Mesenchymal stem cell (in vitro differentiated cells and primary cell): ENCODE measurements at regions not wholly inside any gene's neighbourhood (a gene's known extent, or its start where the extent isn't known, plus 50 kb on each side); places are given as distances from the start of the nearest gene placed in this dataset.

ENCODE experiments used
- DNase-seq: peaks from one replicate; pipeline ENCODE4 v3.0.0-alpha.2; 2013
- H2AFZ ChIP-seq: one replicate; pipeline ENCODE4 v1.6.1; 2013; ENCODE audit warnings: low read depth, mild to moderate bottlenecking, control low read depth, inconsistent platforms, low read length, moderate library complexity
- H2AK5ac ChIP-seq: 2 replicates; pipeline ENCODE4 v1.6.1; 2013; ENCODE audit warnings: low read length, moderate library complexity, mild to moderate bottlenecking, inconsistent platforms; ENCODE audit not compliant: severe bottlenecking
- H2BK120ac ChIP-seq: one replicate; pipeline ENCODE4 v1.6.1; 2013; ENCODE audit warnings: low read depth, mild to moderate bottlenecking, inconsistent platforms, low read length, moderate library complexity
- H2BK12ac ChIP-seq, 2 experiments: one replicate each; pipeline ENCODE4 v1.6.1; 2013; ENCODE audit warnings: inconsistent platforms in 2 of 2, low read length in 2 of 2, mild to moderate bottlenecking in 2 of 2, moderate library complexity in 2 of 2, control low read depth in 1 of 2
- H2BK15ac ChIP-seq: one replicate; pipeline ENCODE4 v1.6.1; 2013; ENCODE audit warnings: mild to moderate bottlenecking, low read depth, inconsistent platforms; ENCODE audit not compliant: poor library complexity, severe bottlenecking
- H2BK5ac ChIP-seq: 2 replicates; pipeline ENCODE4 v1.6.1; 2013; ENCODE audit warnings: low read depth, mild to moderate bottlenecking, low read length, control low read depth, inconsistent platforms; ENCODE audit not compliant: poor library complexity, severe bottlenecking
- H3K14ac ChIP-seq, 2 experiments: one replicate each; pipeline ENCODE4 v1.6.1; 2013; ENCODE audit warnings: inconsistent platforms in 2 of 2, low read length in 2 of 2, control low read depth in 1 of 2, mild to moderate bottlenecking in 1 of 2, moderate library complexity in 1 of 2
- H3K18ac ChIP-seq, 2 experiments: one replicate each; pipeline ENCODE4 v1.6.1; 2013; ENCODE audit warnings: inconsistent platforms in 2 of 2, low read length in 2 of 2, control low read depth in 1 of 2, low read depth in 1 of 2, mild to moderate bottlenecking in 1 of 2
- H3K23ac ChIP-seq, 2 experiments: one replicate each; pipeline ENCODE4 v1.6.1; 2013; ENCODE audit warnings: inconsistent platforms in 2 of 2, low read length in 2 of 2, mild to moderate bottlenecking in 2 of 2, moderate library complexity in 2 of 2, control low read depth in 1 of 2
- H3K27ac ChIP-seq: 2 replicates; pipeline ENCODE4 v1.5.1; 2013; ENCODE audit warnings: mild to moderate bottlenecking, moderate library complexity, low read length, control low read depth, inconsistent platforms; ENCODE audit not compliant: poor library complexity, severe bottlenecking
- H3K27me3 ChIP-seq, 2 experiments: 2 replicates each; pipeline versions ENCODE4 v1.6.1 to v1.7.0; 2013; ENCODE audit warnings: low read length in 2 of 2, mild to moderate bottlenecking in 2 of 2, moderate library complexity in 2 of 2, control low read depth in 1 of 2, inconsistent platforms in 1 of 2; ENCODE audit not compliant: control insufficient read depth in 1 of 2, insufficient read depth in 1 of 2
- H3K36me3 ChIP-seq, 2 experiments: 2 replicates each; pipeline versions ENCODE4 v1.6.1 to v1.7.0; 2013; ENCODE audit warnings: low read length in 2 of 2, control low read depth in 1 of 2, inconsistent platforms in 1 of 2, low read depth in 1 of 2, mild to moderate bottlenecking in 1 of 2; ENCODE audit not compliant: insufficient read depth in 2 of 2, control insufficient read depth in 1 of 2
- H3K4ac ChIP-seq, 2 experiments: one replicate each; pipeline ENCODE4 v1.6.1; 2013; ENCODE audit warnings: inconsistent platforms in 2 of 2, low read length in 2 of 2, mild to moderate bottlenecking in 2 of 2, moderate library complexity in 2 of 2, control low read depth in 1 of 2, low read depth in 1 of 2
- H3K4me1 ChIP-seq: 2 replicates; pipeline ENCODE4 v1.6.1; 2013; ENCODE audit warnings: low read depth, low read length, control low read depth; ENCODE audit not compliant: control insufficient read depth, insufficient read depth
- H3K4me2 ChIP-seq: 2 replicates; pipeline ENCODE4 v1.6.1; 2013; ENCODE audit warnings: low read length, mild to moderate bottlenecking, inconsistent platforms; ENCODE audit not compliant: poor library complexity, severe bottlenecking
- H3K4me3 ChIP-seq, 2 experiments: 2 replicates each; pipeline versions ENCODE4 v1.5.1 to v1.7.0; 2013; ENCODE audit warnings: low read length in 2 of 2, mild to moderate bottlenecking in 2 of 2, control low read depth in 1 of 2, low read depth in 1 of 2; ENCODE audit not compliant: insufficient read depth in 1 of 2
- H3K79me1 ChIP-seq: replicated peaks from 2 replicates; pipeline ENCODE4 v1.6.1; 2013; ENCODE audit warnings: mild to moderate bottlenecking, control low read depth, low read length, inconsistent platforms; ENCODE audit not compliant: poor library complexity, severe bottlenecking
- H3K9ac ChIP-seq: 2 replicates; pipeline ENCODE4 v1.7.0; 2013; ENCODE audit warnings: mild to moderate bottlenecking, low read length, moderate library complexity
- H3K9me3 ChIP-seq: 2 replicates; pipeline ENCODE4 v1.7.0; 2013; ENCODE audit warnings: mild to moderate bottlenecking, low read length; ENCODE audit not compliant: control insufficient read depth
- H4K8ac ChIP-seq: one replicate; pipeline ENCODE4 v1.6.1; 2013; ENCODE audit warnings: inconsistent platforms, mild to moderate bottlenecking, low read length, moderate library complexity
- H4K91ac ChIP-seq: one replicate; pipeline ENCODE4 v1.6.1; 2013; ENCODE audit warnings: mild to moderate bottlenecking, low read length, inconsistent platforms
- WGBS: methylation state at CpG from one replicate; pipeline ENCODE4 v1.1.7; 2013; ENCODE audit warnings: mixed read lengths; 5-methylcytosine and 5-hydroxymethylcytosine counted together

DNA sequence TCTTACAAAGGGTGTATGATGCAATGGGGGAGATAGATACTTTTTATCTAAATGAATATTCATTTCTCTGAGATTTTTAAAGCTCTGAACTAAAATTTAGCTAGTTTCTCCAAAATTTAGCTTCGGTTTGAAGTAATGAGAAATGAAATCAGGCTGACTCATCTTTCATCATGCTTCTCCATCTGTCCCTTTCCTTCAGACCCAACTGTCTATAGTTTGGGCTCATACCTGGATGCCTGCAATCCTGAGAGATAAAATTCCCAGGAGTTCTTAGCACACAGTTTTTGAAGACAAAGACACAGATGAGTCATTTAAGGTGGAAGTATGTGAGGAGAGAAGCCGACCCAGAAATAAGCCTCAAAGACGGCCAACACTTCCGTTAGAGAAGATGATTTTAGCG, 336.4 kb upstream of the CDH20 start:
- Histone ChIP-seq H3K4me1 (no peaks in the 10 kb centered on the region), H3K4me3 (no peak overlapping the region), H2AFZ (no peak overlapping the region), H2BK15ac (no peak overlapping the region), H4K91ac (no peak overlapping the region), H2AK5ac (no peak overlapping the region), H3K9ac (no peak overlapping the region), H3K36me3 (no peaks in the 10 kb centered on the region), H3K4me2 (no peak overlapping the region), H3K27me3 (no peaks in the 10 kb centered on the region), H3K18ac (no peak overlapping the region), H3K23ac (no peak overlapping the region), H2BK120ac (no peak overlapping the region), H2BK12ac (no peak overlapping the region), H3K27ac (no peak overlapping the region), H3K4ac (no peak overlapping the region), H2BK5ac (no peak overlapping the region), H3K14ac (no peak overlapping the region), H4K8ac (no peak overlapping the region), H3K79me1 (no peaks in the 10 kb centered on the region), H3K9me3 (no peaks in the 10 kb centered on the region)
- no peak for DNase-seq
- 98% methylated on average over 5 of the region's 5 CpGs for WGBS

DNA sequence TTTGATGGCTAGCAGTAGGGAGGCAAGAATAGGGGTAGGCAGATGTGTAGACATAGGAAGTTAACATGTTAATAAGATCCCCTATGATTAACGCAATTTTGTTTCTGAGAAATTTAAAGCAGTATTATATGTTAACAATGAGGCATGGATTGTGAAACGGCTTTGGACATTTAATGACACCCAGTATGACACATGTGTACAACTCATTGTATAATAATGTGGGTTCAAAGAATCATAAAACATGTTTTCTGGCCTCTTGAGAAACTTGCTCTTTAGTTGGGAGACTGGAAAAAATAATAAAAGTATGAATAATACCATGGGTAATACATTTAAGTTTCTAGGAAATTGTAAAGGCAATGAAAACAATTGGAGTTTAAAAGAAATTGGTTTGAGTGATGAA, 332.1 kb upstream of the CDH20 start:
- 92% methylated on average over 1 of the region's 2 CpGs for WGBS
- H3K4me3 ChIP-seq = no peak overlapping the region
- H3K79me1 ChIP-seq = no peaks in the 10 kb centered on the region
- no peak overlapping the region for H4K8ac ChIP-seq
- H2BK12ac ChIP-seq = no peak overlapping the region
- DNase-seq = no peak
- no peak overlapping the region for H2BK5ac ChIP-seq
- no peak overlapping the region for H2AFZ ChIP-seq
- no peaks in the 10 kb centered on the region for H3K4me1 ChIP-seq
- H3K4ac ChIP-seq = no peak overlapping the region
- no peak overlapping the region for H3K27ac ChIP-seq
- H3K18ac ChIP-seq = no peak overlapping the region
- H2BK15ac ChIP-seq = no peak overlapping the region
- no peaks in the 10 kb centered on the region for H3K9me3 ChIP-seq
- no peak overlapping the region for H3K14ac ChIP-seq
- no peak overlapping the region for H3K4me2 ChIP-seq
- no peak overlapping the region for H2AK5ac ChIP-seq
- H3K23ac ChIP-seq = no peak overlapping the region
- H3K36me3 ChIP-seq = no peaks in the 10 kb centered on the region
- H2BK120ac ChIP-seq = no peak overlapping the region
- no peak overlapping the region for H4K91ac ChIP-seq
- H3K27me3 ChIP-seq = no peaks in the 10 kb centered on the region
- no peak overlapping the region for H3K9ac ChIP-seq

DNA sequence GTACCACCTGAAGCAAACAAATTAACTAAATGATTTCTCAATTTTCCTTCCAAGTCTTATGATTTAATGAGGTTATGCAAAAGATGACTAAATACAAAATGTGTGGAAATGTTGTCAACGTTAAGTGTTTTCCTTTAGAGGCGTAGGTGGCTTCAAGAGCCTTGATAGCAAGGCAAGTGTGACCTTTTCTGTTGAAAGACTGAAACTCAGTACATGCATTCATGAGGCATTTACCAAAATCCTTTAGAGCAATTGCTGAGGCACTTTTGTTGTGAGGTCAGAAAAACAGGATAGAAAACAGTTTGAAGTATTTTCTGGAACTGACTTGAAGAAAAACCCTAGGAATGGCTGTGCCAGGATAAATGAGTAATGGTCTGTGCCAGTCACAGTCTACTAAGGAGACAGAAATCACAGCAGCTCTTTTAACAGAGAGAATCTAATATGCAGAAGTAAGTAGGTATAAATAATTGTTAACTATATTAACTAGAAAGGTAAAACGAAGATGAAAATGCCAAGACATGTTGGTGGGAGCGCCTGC, 326.5 kb upstream of the CDH20 start:
- Histone ChIP-seq H3K18ac (no peak overlapping the region), H3K23ac (no peak overlapping the region), H3K27ac (no peak overlapping the region), H2BK120ac (no peak overlapping the region), H4K8ac (no peak overlapping the region), H3K14ac (no peak overlapping the region), H3K4ac (no peak overlapping the region), H2BK15ac (no peak overlapping the region), H4K91ac (no peak overlapping the region), H3K27me3 (no peaks in the 10 kb centered on the region), H3K36me3 (no peaks in the 10 kb centered on the region), H2AK5ac (no peak overlapping the region), H3K4me3 (no peak overlapping the region), H3K9me3 (no peaks in the 10 kb centered on the region), H3K79me1 (no peaks in the 10 kb centered on the region), H2BK12ac (no peak overlapping the region), H3K9ac (no peak overlapping the region), H3K4me1 (no peaks in the 10 kb centered on the region), H2AFZ (no peak overlapping the region), H3K4me2 (no peak overlapping the region), H2BK5ac (no peak overlapping the region)
- DNase-seq = no peak
- 93% methylated on average over 4 of the region's 4 CpGs for WGBS

DNA sequence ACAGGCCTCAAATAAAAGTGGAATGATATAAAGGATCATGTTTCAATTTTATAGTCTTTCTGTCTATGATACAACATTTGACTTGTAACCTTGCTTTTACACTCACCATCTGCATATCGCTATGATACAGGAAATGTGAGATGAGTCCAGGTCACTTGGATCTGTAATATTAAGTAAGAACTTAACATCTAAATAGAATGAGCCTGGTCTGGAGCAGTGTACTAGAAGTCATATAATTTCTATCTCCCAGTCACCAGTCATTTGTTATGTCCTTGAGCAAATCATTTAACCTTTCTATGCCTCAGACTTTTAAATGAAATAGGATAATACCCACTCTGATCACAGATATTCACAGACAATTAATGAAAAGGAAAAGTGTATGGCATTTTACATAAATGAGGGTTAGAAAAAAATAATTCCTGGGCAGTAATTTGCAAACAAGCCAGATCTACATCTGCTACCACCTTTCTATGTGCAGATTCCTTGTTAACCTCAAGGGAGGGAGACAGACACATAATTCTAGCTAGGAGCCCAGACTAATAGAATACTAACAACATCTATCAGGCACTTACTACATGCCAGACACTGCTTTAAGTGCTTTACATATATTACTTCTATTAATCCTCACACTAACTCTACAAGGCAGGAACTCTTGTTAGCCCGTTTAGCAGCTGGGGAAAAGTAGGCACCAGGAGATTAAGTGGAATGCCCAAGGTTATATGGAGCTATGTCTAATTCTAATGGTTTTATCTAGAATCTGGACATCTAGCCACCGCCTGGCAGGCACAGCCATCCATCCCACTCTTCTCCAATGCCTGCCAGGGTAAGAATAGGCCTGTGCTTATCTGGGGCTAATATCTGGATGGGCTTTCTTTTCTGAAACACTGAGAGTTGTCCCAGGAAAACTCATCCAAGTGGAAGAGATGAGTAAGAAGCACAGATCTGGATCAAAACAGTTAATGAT, 313.6 kb upstream of the CDH20 start:
- H2AK5ac ChIP-seq = no peak overlapping the region
- no peak overlapping the region for H3K18ac ChIP-seq
- no peaks in the 10 kb centered on the region for H3K36me3 ChIP-seq
- H3K9ac ChIP-seq = no peak overlapping the region
- no peak overlapping the region for H3K27ac ChIP-seq
- no peaks in the 10 kb centered on the region for H3K9me3 ChIP-seq
- no peak overlapping the region for H4K8ac ChIP-seq
- no peak overlapping the region for H2BK15ac ChIP-seq
- H3K4me3 ChIP-seq = no peak overlapping the region
- no CpG with 5 or more reads among the region's 3 CpGs for WGBS
- no peak overlapping the region for H2AFZ ChIP-seq
- no peaks in the 10 kb centered on the region for H3K79me1 ChIP-seq
- no peak overlapping the region for H3K14ac ChIP-seq
- H3K4me1 ChIP-seq = peaks cover 2% of the 10 kb centered on the region
- no peak overlapping the region for H3K4me2 ChIP-seq
- H3K23ac ChIP-seq = no peak overlapping the region
- H3K4ac ChIP-seq = no peak overlapping the region
- no peak overlapping the region for H4K91ac ChIP-seq
- DNase-seq = no peak
- H2BK120ac ChIP-seq = no peak overlapping the region
- no peak overlapping the region for H2BK5ac ChIP-seq
- no peaks in the 10 kb centered on the region for H3K27me3 ChIP-seq
- H2BK12ac ChIP-seq = no peak overlapping the region
